ENCODE measurements at regions not wholly inside any gene's neighbourhood (a gene's known extent, or its start where the extent isn't known, plus 50 kb on each side); places are given as distances from the start of the nearest gene placed in this dataset.

- H3K36me3 Mint-ChIP-seq = no peaks in the 10 kb centered on the region
- no peaks in the 10 kb centered on the region for H3K4me1 Mint-ChIP-seq
- H3K27me3 Mint-ChIP-seq (ENCODE audit: low read depth in 3 of 3) = peaks cover 0 to 3% (median 2%) of the 10 kb centered on the region in 3 donors
- no peak overlapping the region for H3K27ac Mint-ChIP-seq
- no peak for DNase-seq
- H3K4me3 Mint-ChIP-seq = no peak overlapping the region
- H3K9me3 Mint-ChIP-seq = no peaks in the 10 kb centered on the region
These were observed 205.8 kb downstream of the ANAPC1 start for GRCh38 chr2:111678161-111678560.

GRCh38 chr2:111678651-111679050 is 205.3 kb downstream of the ANAPC1 start:
- no peaks in the 10 kb centered on the region for H3K36me3 Mint-ChIP-seq
- no peak overlapping the region for H3K27ac Mint-ChIP-seq
- DNase-seq = no peak
- H3K27me3 Mint-ChIP-seq (ENCODE audit: low read depth in 3 of 3) = peaks cover 0 to 3% (median 2%) of the 10 kb centered on the region in 3 donors
- H3K9me3 Mint-ChIP-seq = no peaks in the 10 kb centered on the region
- H3K4me1 Mint-ChIP-seq = no peaks in the 10 kb centered on the region
- H3K4me3 Mint-ChIP-seq = no peak overlapping the region

- no peak for DNase-seq
- Mint-ChIP-seq H3K4me1 (no peaks in the 10 kb centered on the region), H3K27ac (no peak overlapping the region), H3K36me3 (no peaks in the 10 kb centered on the region), H3K4me3 (no peak overlapping the region), H3K27me3 (ENCODE audit: low read depth in 3 of 3) (peaks cover 0 to 3% (median 2%) of the 10 kb centered on the region in 3 donors), H3K9me3 (no peaks in the 10 kb centered on the region)
These were observed 204.8 kb downstream of the ANAPC1 start for GRCh38 chr2:111679202-111679601.

- H3K36me3 Mint-ChIP-seq = no peaks in the 10 kb centered on the region
- no peaks in the 10 kb centered on the region for H3K4me1 Mint-ChIP-seq
- H3K4me3 Mint-ChIP-seq = no peak overlapping the region
- no peak overlapping the region for H3K27ac Mint-ChIP-seq
- no peak for DNase-seq
- H3K9me3 Mint-ChIP-seq = no peaks in the 10 kb centered on the region
- H3K27me3 Mint-ChIP-seq (ENCODE audit: low read depth in 3 of 3) = peaks cover 0 to 2% (median 0%) of the 10 kb centered on the region in 3 donors
These were observed 199.4 kb downstream of the ANAPC1 start for GRCh38 chr2:111684611-111685010.

- Mint-ChIP-seq H3K36me3 (no peaks in the 10 kb centered on the region), H3K27ac (no peak overlapping the region), H3K9me3 (no peaks in the 10 kb centered on the region), H3K27me3 (ENCODE audit: low read depth in 3 of 3) (peaks cover 0 to 2% (median 0%) of the 10 kb centered on the region in 3 donors), H3K4me3 (no peak overlapping the region), H3K4me1 (no peaks in the 10 kb centered on the region)
- DNase-seq = no peak
These were observed 198.7 kb downstream of the ANAPC1 start for GRCh38 chr2:111685342-111685741.

- Mint-ChIP-seq H3K27ac (no peak overlapping the region), H3K27me3 (ENCODE audit: low read depth in 3 of 3) (peaks cover 0 to 3% (median 2%) of the 10 kb centered on the region in 3 donors), H3K4me1 (no peaks in the 10 kb centered on the region), H3K4me3 (no peak overlapping the region), H3K36me3 (no peaks in the 10 kb centered on the region), H3K9me3 (no peaks in the 10 kb centered on the region)
- DNase-seq = no peak
These were observed 197.0 kb downstream of the ANAPC1 start for GRCh38 chr2:111686994-111687393.

- Mint-ChIP-seq H3K36me3 (no peaks in the 10 kb centered on the region), H3K4me1 (no peaks in the 10 kb centered on the region), H3K27ac (no peak overlapping the region), H3K4me3 (no peak overlapping the region), H3K27me3 (ENCODE audit: low read depth in 3 of 3) (peaks cover 0 to 3% (median 0%) of the 10 kb centered on the region in 3 donors), H3K9me3 (no peaks in the 10 kb centered on the region)
- no peak for DNase-seq
These were observed 196.1 kb downstream of the ANAPC1 start for GRCh38 chr2:111687911-111688310.

GRCh38 chr2:111688482-111688881 is 195.5 kb downstream of the ANAPC1 start:
- Mint-ChIP-seq H3K27me3 (ENCODE audit: low read depth in 3 of 3) (peaks cover 0 to 3% (median 0%) of the 10 kb centered on the region in 3 donors), H3K4me3 (no peak overlapping the region), H3K36me3 (no peaks in the 10 kb centered on the region)

GRCh38 chr2:111689174-111689573 is 194.8 kb downstream of the ANAPC1 start:
- DNase-seq = no peak
- no peaks in the 10 kb centered on the region for H3K9me3 Mint-ChIP-seq
- H3K27me3 Mint-ChIP-seq (ENCODE audit: low read depth in 3 of 3) = peaks cover 0 to 3% (median 0%) of the 10 kb centered on the region in 3 donors
- H3K36me3 Mint-ChIP-seq = peaks cover 0 to 3% (median 0%) of the 10 kb centered on the region in 3 donors
- H3K4me3 Mint-ChIP-seq = no peak overlapping the region
- no peak overlapping the region for H3K27ac Mint-ChIP-seq
- H3K4me1 Mint-ChIP-seq = no peaks in the 10 kb centered on the region

More at GRCh38 chr2:111688482-111688881, 195.5 kb downstream of the ANAPC1 start:
- Mint-ChIP-seq H3K9me3 (no peaks in the 10 kb centered on the region), H3K27ac (no peak overlapping the region), H3K4me1 (no peaks in the 10 kb centered on the region)
- DNase-seq = no peak

GRCh38 chr2:111689941-111690340 is 194.1 kb downstream of the ANAPC1 start:
- H3K4me1 Mint-ChIP-seq = no peaks in the 10 kb centered on the region
- H3K27ac Mint-ChIP-seq = no peak overlapping the region
- H3K36me3 Mint-ChIP-seq = peaks cover 0 to 3% (median 0%) of the 10 kb centered on the region in 3 donors
- no peak for DNase-seq
- no peak overlapping the region for H3K4me3 Mint-ChIP-seq
- H3K9me3 Mint-ChIP-seq = no peaks in the 10 kb centered on the region
- H3K27me3 Mint-ChIP-seq (ENCODE audit: low read depth in 3 of 3) = peaks cover 0 to 3% (median 0%) of the 10 kb centered on the region in 3 donors

- peaks cover 0 to 3% (median 0%) of the 10 kb centered on the region in 3 donors for H3K36me3 Mint-ChIP-seq
- peak overlapping the region in 1 of 6 donors; percentile 63 for H3K27ac Mint-ChIP-seq
- H3K4me1 Mint-ChIP-seq = no peaks in the 10 kb centered on the region
- H3K4me3 Mint-ChIP-seq = no peak overlapping the region
- no peaks in the 10 kb centered on the region for H3K9me3 Mint-ChIP-seq
- no peak for DNase-seq
- H3K27me3 Mint-ChIP-seq (ENCODE audit: low read depth in 3 of 3) = peaks cover 0 to 3% (median 0%) of the 10 kb centered on the region in 3 donors
These were observed 192.7 kb downstream of the ANAPC1 start for GRCh38 chr2:111691164-111691875.

GRCh38 chr2:111692311-111692710 is 191.7 kb downstream of the ANAPC1 start:
- H3K36me3 Mint-ChIP-seq = peaks cover 0 to 3% (median 0%) of the 10 kb centered on the region in 3 donors
- H3K9me3 Mint-ChIP-seq = no peaks in the 10 kb centered on the region
- no peak overlapping the region for H3K27ac Mint-ChIP-seq
- no peak overlapping the region for H3K4me3 Mint-ChIP-seq
- no peak for DNase-seq
- H3K27me3 Mint-ChIP-seq (ENCODE audit: low read depth in 3 of 3) = peaks cover 1 to 3% (median 3%) of the 10 kb centered on the region in 3 donors
- H3K4me1 Mint-ChIP-seq = peaks cover 0 to under 1% of the 10 kb centered on the region in 2 donors

- H3K4me1 Mint-ChIP-seq = peaks cover 20 to 22% of the 10 kb centered on the region in 2 donors
- H3K9me3 Mint-ChIP-seq = no peaks in the 10 kb centered on the region
- no peak for DNase-seq
- H3K36me3 Mint-ChIP-seq = peaks cover 0 to 3% (median 0%) of the 10 kb centered on the region in 3 donors
- H3K4me3 Mint-ChIP-seq = no peak overlapping the region
- no peak overlapping the region for H3K27ac Mint-ChIP-seq
- peaks cover 1 to 3% (median 3%) of the 10 kb centered on the region in 3 donors for H3K27me3 Mint-ChIP-seq (ENCODE audit: low read depth in 3 of 3)
These were observed 189.3 kb downstream of the ANAPC1 start for GRCh38 chr2:111694700-111695101.

GRCh38 chr2:111695441-111696007 is 188.5 kb downstream of the ANAPC1 start:
- peaks cover 1 to 3% (median 3%) of the 10 kb centered on the region in 3 donors for H3K27me3 Mint-ChIP-seq (ENCODE audit: low read depth in 3 of 3)
- H3K36me3 Mint-ChIP-seq = peaks cover 0 to 3% (median 0%) of the 10 kb centered on the region in 3 donors
- H3K9me3 Mint-ChIP-seq = no peaks in the 10 kb centered on the region
- H3K4me1 Mint-ChIP-seq = peaks cover 20 to 22% of the 10 kb centered on the region in 2 donors
- no peak overlapping the region for H3K27ac Mint-ChIP-seq
- DNase-seq = no peak
- no peak overlapping the region for H3K4me3 Mint-ChIP-seq

Data from immature natural killer cell (primary cell).